Caco-2 (cell line): ENCODE measurements at regions not wholly inside any gene's neighbourhood (a gene's known extent, or its start where the extent isn't known, plus 50 kb on each side); places are given as distances from the start of the nearest gene placed in this dataset.

Experiments used
- BruUV-seq: library from RNA; stranded (reverse); fragments of 400-500 nt; replicated peaks from 2 replicates; lab custom pipeline; 2021; lab: Mats Ljungman, UMichigan
- CTCF ChIA-PET: fragments of 300-600 bp; sonication (Branson Sonifier 250); formaldehyde crosslinking; loops from one replicate; lab custom pipeline; 2022; ENCODE audit warnings: antibody characterized with exemption; lab: Charles Lee
- POLR2A ChIA-PET: fragments of 300-600 bp; sonication (Branson Sonifier 250); formaldehyde crosslinking; loops from one replicate; lab custom pipeline; 2022; ENCODE audit warnings: antibody characterized with exemption; lab: Charles Lee
- DNase-seq, 2 experiments: peaks; one replicate each; pipeline versions ENCODE4 v3.0.0 to v3.0.0-alpha.2; 2020 to 2022
- H3K27me3 ChIP-seq: replicated peaks from 2 replicates; pipeline ENCODE4 v1.6.0; 2011; ENCODE audit warnings: low read length; ENCODE audit not compliant: control insufficient read depth, insufficient read depth
- H3K36me3 ChIP-seq: 2 replicates; pipeline ENCODE4 v1.5.1; 2011; ENCODE audit warnings: low read length; ENCODE audit not compliant: control insufficient read depth, insufficient read depth
- H3K4me1 ChIP-seq: fragments of 250-450 bp; sonication (Bioruptor Pico); 2 replicates; pipeline ENCODE4 v1.5.1; 2020; ENCODE audit warnings: mild to moderate bottlenecking
- H3K4me3 ChIP-seq: 2 replicates; pipeline ENCODE4 v1.5.1; 2011; ENCODE audit warnings: low read depth, mild to moderate bottlenecking, control low read depth, low read length
- H3K9me3 ChIP-seq: fragments of 250-450 bp; sonication (Bioruptor Pico); 2 replicates; pipeline ENCODE4 v1.5.1; 2020; ENCODE audit warnings: mild to moderate bottlenecking, moderate library complexity
- H3K27ac Mint-ChIP-seq: one replicate; pipeline ENCODE4 v1.8.0; 2022; ENCODE audit warnings: mixed read lengths; ENCODE audit not compliant: unreplicated experiment
- H3K27me3 Mint-ChIP-seq: one replicate; pipeline ENCODE4 v1.8.0; 2022; ENCODE audit warnings: mixed read lengths; ENCODE audit not compliant: insufficient read depth, unreplicated experiment
- H3K36me3 Mint-ChIP-seq: one replicate; pipeline ENCODE4 v1.8.0; 2022; ENCODE audit warnings: mild to moderate bottlenecking, mixed read lengths; ENCODE audit not compliant: insufficient read depth, unreplicated experiment
- H3K4me1 Mint-ChIP-seq: one replicate; pipeline ENCODE4 v1.8.0; 2022; ENCODE audit warnings: low read depth, mixed read lengths; ENCODE audit not compliant: unreplicated experiment
- H3K4me3 Mint-ChIP-seq: one replicate; pipeline ENCODE4 v1.8.0; 2022; ENCODE audit warnings: mild to moderate bottlenecking, moderate library complexity, mixed read lengths; ENCODE audit not compliant: unreplicated experiment
- H3K9me3 Mint-ChIP-seq: one replicate; pipeline ENCODE4 v1.8.0; 2022; ENCODE audit warnings: mixed read lengths; ENCODE audit not compliant: unreplicated experiment
- CTCF ChIP-seq, 2 experiments: fragments of 200-600 bp in 1 of 2; IDR thresholded peaks; 1 replicate in 1 of 2; 2 replicates in 1 of 2; pipeline versions ENCODE4 v1.5.1 to v1.8.0; 2011 to 2022; ENCODE audit warnings: antibody characterized with exemption in 1 of 2, control low read depth in 1 of 2, inconsistent platforms in 1 of 2, low read depth in 1 of 2, low read length in 1 of 2, mild to moderate bottlenecking in 1 of 2, moderate library complexity in 1 of 2; ENCODE audit not compliant: insufficient read depth in 1 of 2, severe bottlenecking in 1 of 2, unreplicated experiment in 1 of 2
- intact Hi-C: fragments of 100-400 bp; cut with micrococcal nuclease; formaldehyde crosslinking; loops from one replicate; pipeline ENCODE4 v1.10.0; 2022; ENCODE audit not compliant: unreplicated experiment

- Mint-ChIP-seq H3K4me1 (peaks cover 14% of the 10 kb centered on the region), H3K27me3 (no peaks in the 10 kb centered on the region), H3K4me3 (no peak overlapping the region), H3K9me3 (no peaks in the 10 kb centered on the region), H3K36me3 (peaks cover 6% of the 10 kb centered on the region), H3K27ac (no peak overlapping the region)
- no TSS peak for BruUV-seq
- no peak for DNase-seq
- intact Hi-C loops: no loop called here
- Histone ChIP-seq H3K9me3 (no peaks in the 10 kb centered on the region; the same call in 1 of the 2 replicates), H3K4me1 (peaks cover 30% of the 10 kb centered on the region), H3K4me3 (no peak overlapping the region), H3K27me3 (no peaks in the 10 kb centered on the region), H3K36me3 (no peaks in the 10 kb centered on the region)
- no peak for TF ChIP-seq CTCF (IDR thresholded peaks at IDR 0.05; ENCODE audit: insufficient read depth in 1 of 2, low read depth in 1 of 2, low read length in 1 of 2, severe bottlenecking in 1 of 2, unreplicated experiment in 1 of 2)
- POLR2A ChIA-PET: no interaction called here
- CTCF ChIA-PET: no interaction called here
These were observed 421.7 kb downstream of the EFNB2 start for GRCh38 chr13:106113796-106114195.

- Histone ChIP-seq H3K36me3 (no peaks in the 10 kb centered on the region), H3K9me3 (no peaks in the 10 kb centered on the region; the same call in 1 of the 2 replicates), H3K4me1 (peaks cover 21% of the 10 kb centered on the region), H3K27me3 (no peaks in the 10 kb centered on the region), H3K4me3 (no peak overlapping the region)
- Mint-ChIP-seq H3K27me3 (no peaks in the 10 kb centered on the region), H3K36me3 (peaks cover 6% of the 10 kb centered on the region), H3K4me3 (no peak overlapping the region), H3K4me1 (peaks cover 13% of the 10 kb centered on the region), H3K9me3 (no peaks in the 10 kb centered on the region), H3K27ac (no peak overlapping the region)
- ChIA-PET CTCF (no interaction called here), POLR2A (no interaction called here)
- intact Hi-C loops: no loop called here
- TF ChIP-seq CTCF (IDR thresholded peaks at IDR 0.05; ENCODE audit: insufficient read depth in 1 of 2, low read depth in 1 of 2, low read length in 1 of 2, severe bottlenecking in 1 of 2, unreplicated experiment in 1 of 2): no peak
- BruUV-seq: no TSS peak
- no peak for DNase-seq
These were observed 423.3 kb downstream of the EFNB2 start for GRCh38 chr13:106112191-106112590.

- intact Hi-C loops: no loop called here
- H3K4me3 ChIP-seq: no peak overlapping the region
- H3K9me3 Mint-ChIP-seq: peaks cover 10% of the 10 kb centered on the region
- BruUV-seq: no TSS peak
- H3K9me3 ChIP-seq: no peaks in the 10 kb centered on the region; the same call in 1 of the 2 replicates
- no peak overlapping the region for H3K27ac Mint-ChIP-seq
- peaks cover 6% of the 10 kb centered on the region for H3K36me3 Mint-ChIP-seq
- ChIA-PET POLR2A (no interaction called here), CTCF (interaction anchor here (0.5 to 0.9 kb wide), 2 partner anchors 10 to 20 kb away, joined by 3 to 4 read pairs; no protein-coding TSS in a partner anchor)
- H3K27me3 ChIP-seq: no peaks in the 10 kb centered on the region
- TF ChIP-seq CTCF (IDR thresholded peaks at IDR 0.05; ENCODE audit: insufficient read depth in 1 of 2, low read depth in 1 of 2, low read length in 1 of 2, severe bottlenecking in 1 of 2, unreplicated experiment in 1 of 2): peak; percentile 46 to 53
- H3K4me3 Mint-ChIP-seq: no peak overlapping the region
- peaks cover 40% of the 10 kb centered on the region for H3K4me1 ChIP-seq
- no peaks in the 10 kb centered on the region for H3K36me3 ChIP-seq
- peak; percentile 53 to 59 for DNase-seq
- peaks cover 24% of the 10 kb centered on the region for H3K4me1 Mint-ChIP-seq
- H3K27me3 Mint-ChIP-seq: no peaks in the 10 kb centered on the region
These were observed 425.1 kb downstream of the EFNB2 start for GRCh38 chr13:106110241-106110855.
